ENCODE measurements at regions not wholly inside any gene's neighbourhood (a gene's known extent, or its start where the extent isn't known, plus 50 kb on each side); places are given as distances from the start of the nearest gene placed in this dataset.

- no peak for TF ChIP-seq MYC (IDR thresholded peaks at IDR 0.05; ENCODE audit: low read depth, low read length)
- no peak for TF ChIP-seq CTCF (IDR thresholded peaks at IDR 0.05; ENCODE audit: low read depth, low read length)
- no peak for TF ChIP-seq POLR2A (IDR thresholded peaks at IDR 0.05; ENCODE audit: extremely low read depth, insufficient read length)
Measured at GRCh38 chr6:91490671-91491301, 903.9 kb upstream of the MAP3K7 start.
